Activated naive CD4-positive, alpha-beta T cell treated with Interleukin-2 at 50 U/mL for 16 hours (primary cell): ENCODE measurements at regions not wholly inside any gene's neighbourhood (a gene's known extent, or its start where the extent isn't known, plus 50 kb on each side); places are given as distances from the start of the nearest gene placed in this dataset.
"Not testable (repeated sequence)": the region's sequence is repeated elsewhere in the genome, so short reads cannot be mapped to it uniquely, and the experiment has no call there.

Source experiments
- DNase-seq: peaks from one replicate; pipeline ENCODE4 v3.0.0-alpha.2; 2020

- DNase-seq, result no peak
Measured at GRCh38 chr5:124973661-124974060, 227.2 kb upstream of the ZNF608 start.

GRCh38 chr5:124976086-124976485 is 229.6 kb upstream of the ZNF608 start:
- DNase-seq, result no peak

GRCh38 chr5:124979251-124979650 is 232.8 kb upstream of the ZNF608 start:
- no peak for DNase-seq

GRCh38 chr5:124980163-124980941 is 233.9 kb upstream of the ZNF608 start:
- DNase-seq, result no peak

- no peak for DNase-seq
Measured at GRCh38 chr5:124981901-124982300, 235.5 kb upstream of the ZNF608 start.

GRCh38 chr5:124986170-124986569 is 239.7 kb upstream of the ZNF608 start:
- DNase-seq, result no peak

- DNase-seq, result no peak
Measured at GRCh38 chr5:124986667-124987066, 240.2 kb upstream of the ZNF608 start.

GRCh38 chr5:124987786-124988185 is 241.3 kb upstream of the ZNF608 start:
- DNase-seq, result not testable (repeated sequence)

- no peak for DNase-seq
Measured at GRCh38 chr5:124990723-124991122, 244.3 kb upstream of the ZNF608 start.

- DNase-seq, result no peak
Measured at GRCh38 chr5:124995421-124995820, 249.0 kb upstream of the ZNF608 start.

- no peak for DNase-seq
Measured at GRCh38 chr5:124996023-124996763, 249.8 kb upstream of the ZNF608 start.

- no peak for DNase-seq
Measured at GRCh38 chr5:124996764-124997077, 250.3 kb upstream of the ZNF608 start.

GRCh38 chr5:124997186-124997893 is 250.9 kb upstream of the ZNF608 start:
- DNase-seq, result no peak

GRCh38 chr5:124998520-124998919 is 252.1 kb upstream of the ZNF608 start:
- no peak for DNase-seq

- DNase-seq, result no peak
Measured at GRCh38 chr5:125002727-125003598, 256.5 kb upstream of the ZNF608 start.

- DNase-seq, result no peak
Measured at GRCh38 chr5:125004009-125004408, 257.6 kb upstream of the ZNF608 start.

- no peak for DNase-seq
Measured at GRCh38 chr5:125005266-125005665, 258.8 kb upstream of the ZNF608 start.

GRCh38 chr5:125006011-125006685 is 259.7 kb upstream of the ZNF608 start:
- DNase-seq, result no peak

- DNase-seq, result no peak
Measured at GRCh38 chr5:125010356-125010755, 263.9 kb upstream of the ZNF608 start.

GRCh38 chr5:125011014-125011413 is 264.6 kb upstream of the ZNF608 start:
- no peak for DNase-seq

- DNase-seq, result no peak
Measured at GRCh38 chr5:125011419-125011818, 265.0 kb upstream of the ZNF608 start.

GRCh38 chr5:125011947-125012346 is 265.5 kb upstream of the ZNF608 start:
- no peak for DNase-seq
